ENCODE measurements at regions not wholly inside any gene's neighbourhood (a gene's known extent, or its start where the extent isn't known, plus 50 kb on each side); places are given as distances from the start of the nearest gene placed in this dataset.

DNA sequence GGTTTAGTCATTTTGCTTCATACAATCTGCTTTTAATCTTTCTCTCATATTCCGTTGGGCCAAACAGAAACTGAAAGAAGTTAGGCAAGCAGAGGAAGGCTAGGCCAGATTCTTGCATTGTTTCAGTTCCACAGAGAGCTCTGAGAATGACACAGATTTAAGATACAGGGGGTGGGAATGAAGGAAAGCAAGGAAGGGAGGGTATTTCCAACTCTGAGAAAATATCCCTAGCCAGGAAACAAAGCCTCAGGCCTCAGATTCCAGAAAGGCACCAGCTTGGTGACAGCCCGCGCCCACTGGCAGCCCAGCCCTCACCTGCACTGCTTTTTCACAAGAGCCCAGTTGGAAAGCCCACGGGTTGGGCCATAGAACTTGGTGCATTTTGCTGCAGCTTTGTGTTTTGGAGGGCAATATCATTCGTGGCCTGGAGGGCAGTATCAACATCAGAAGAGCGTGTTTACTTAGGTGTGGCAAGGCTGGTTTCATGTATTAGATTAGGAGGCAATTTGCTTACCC lies 63.5 kb downstream of the ENC1 start:
- no peak overlapping the region for H3K4me3 ChIP-seq (ENCODE audit: low read depth, low read length)
- TF ChIP-seq, protein P1, sequence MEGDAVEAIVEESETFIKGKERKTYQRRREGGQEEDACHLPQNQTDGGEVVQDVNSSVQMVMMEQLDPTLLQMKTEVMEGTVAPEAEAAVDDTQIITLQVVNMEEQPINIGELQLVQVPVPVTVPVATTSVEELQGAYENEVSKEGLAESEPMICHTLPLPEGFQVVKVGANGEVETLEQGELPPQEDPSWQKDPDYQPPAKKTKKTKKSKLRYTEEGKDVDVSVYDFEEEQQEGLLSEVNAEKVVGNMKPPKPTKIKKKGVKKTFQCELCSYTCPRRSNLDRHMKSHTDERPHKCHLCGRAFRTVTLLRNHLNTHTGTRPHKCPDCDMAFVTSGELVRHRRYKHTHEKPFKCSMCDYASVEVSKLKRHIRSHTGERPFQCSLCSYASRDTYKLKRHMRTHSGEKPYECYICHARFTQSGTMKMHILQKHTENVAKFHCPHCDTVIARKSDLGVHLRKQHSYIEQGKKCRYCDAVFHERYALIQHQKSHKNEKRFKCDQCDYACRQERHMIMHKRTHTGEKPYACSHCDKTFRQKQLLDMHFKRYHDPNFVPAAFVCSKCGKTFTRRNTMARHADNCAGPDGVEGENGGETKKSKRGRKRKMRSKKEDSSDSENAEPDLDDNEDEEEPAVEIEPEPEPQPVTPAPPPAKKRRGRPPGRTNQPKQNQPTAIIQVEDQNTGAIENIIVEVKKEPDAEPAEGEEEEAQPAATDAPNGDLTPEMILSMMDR (IDR thresholded peaks at IDR 0.05; ENCODE audit: low read depth, low read length): no peak

DNA sequence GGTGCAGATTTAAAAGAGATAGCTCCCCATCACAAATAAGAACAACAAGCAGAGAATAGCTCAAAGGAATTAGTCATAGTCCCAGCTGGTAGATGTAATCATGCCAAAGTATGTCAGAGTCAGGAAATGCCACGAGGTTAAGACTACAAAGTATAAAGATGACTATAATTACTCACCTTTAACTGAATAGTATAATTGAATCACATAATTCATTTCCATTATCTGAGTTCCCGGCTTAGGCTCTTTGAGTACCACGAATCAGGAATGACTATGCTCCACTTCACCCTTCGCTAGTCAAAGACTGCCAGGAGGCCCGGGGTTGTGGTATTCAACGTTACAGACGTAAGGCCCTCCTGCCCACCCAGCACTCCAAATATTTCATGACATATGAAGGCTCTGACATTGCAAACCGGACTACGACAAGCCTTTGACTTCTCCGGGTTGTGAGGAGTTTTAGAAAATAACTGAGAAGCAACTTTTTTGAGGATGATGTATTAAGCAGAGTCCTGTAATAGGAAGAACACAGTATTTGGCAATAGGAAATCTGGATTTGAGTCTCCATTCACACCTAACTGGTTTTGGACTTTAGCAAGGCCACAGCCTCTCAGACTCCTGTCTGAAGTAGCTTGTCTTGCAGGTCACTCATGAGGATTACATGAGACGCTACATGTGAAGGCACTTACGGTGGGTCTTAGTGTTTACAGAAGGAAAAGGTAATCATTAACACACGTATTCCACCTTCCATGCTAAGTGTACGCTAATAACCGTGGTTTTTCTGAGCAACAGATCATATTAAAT lies 64.6 kb downstream of the ENC1 start:
- TF ChIP-seq, protein P1 (IDR thresholded peaks at IDR 0.05; ENCODE audit: low read depth, low read length): no peak
- H3K4me3 ChIP-seq (ENCODE audit: low read depth, low read length): no peak overlapping the region

DNA sequence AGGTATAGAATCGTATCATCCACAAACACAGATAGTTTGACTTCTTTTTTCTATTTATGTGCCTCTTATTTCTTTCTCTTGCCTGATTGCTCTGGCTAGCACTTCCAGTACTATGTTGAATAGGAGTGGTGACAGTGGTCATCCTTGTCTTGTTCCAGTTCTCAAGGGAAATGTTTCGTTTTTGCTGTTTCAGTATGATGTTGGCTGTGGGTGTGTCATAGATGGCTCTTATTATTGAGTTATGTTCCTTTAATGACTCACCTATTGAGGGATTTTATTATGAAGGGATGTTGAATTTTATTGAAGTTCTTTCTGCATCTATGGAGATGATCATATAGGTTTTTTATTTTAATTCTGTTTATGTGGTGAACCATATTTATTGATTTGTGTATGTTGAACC lies 70.3 kb downstream of the ENC1 start:
- TF ChIP-seq, protein P1 (IDR thresholded peaks at IDR 0.05; ENCODE audit: low read depth, low read length): no peak

DNA sequence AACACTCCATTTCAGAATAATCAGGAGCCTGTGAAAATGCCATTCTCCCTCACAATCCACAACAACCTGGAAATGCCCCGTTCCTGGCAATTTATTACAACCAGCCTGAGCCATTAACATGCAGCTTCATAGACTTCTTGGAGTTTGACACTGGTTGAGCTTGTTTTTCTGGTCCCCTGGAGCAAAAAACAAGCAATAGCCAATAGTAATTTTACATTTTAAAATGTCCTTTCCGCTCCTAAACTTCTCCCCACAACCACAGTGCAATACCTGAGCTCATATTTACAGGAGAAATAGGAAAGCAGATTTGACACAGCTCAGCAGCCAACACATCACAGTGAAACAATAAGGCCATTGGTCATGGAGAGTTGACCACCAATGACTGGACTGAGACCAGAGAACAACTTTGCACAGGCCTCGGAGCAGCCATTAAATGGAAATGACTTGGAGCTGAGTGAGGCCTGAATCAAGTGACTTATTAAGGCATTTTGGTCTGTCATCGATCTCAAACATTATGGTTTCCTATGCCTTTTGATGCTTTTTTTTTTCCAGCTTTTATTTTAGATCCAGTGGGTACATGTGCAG lies 73.0 kb downstream of the ENC1 start:
- TF ChIP-seq, protein P1 (IDR thresholded peaks at IDR 0.05; ENCODE audit: low read depth, low read length): no peak
- H3K4me3 ChIP-seq (ENCODE audit: low read depth, low read length): no peak overlapping the region

More for the DNA sequence above, 70.3 kb downstream of the ENC1 start:
- no peak overlapping the region for H3K4me3 ChIP-seq (ENCODE audit: low read depth, low read length)

DNA sequence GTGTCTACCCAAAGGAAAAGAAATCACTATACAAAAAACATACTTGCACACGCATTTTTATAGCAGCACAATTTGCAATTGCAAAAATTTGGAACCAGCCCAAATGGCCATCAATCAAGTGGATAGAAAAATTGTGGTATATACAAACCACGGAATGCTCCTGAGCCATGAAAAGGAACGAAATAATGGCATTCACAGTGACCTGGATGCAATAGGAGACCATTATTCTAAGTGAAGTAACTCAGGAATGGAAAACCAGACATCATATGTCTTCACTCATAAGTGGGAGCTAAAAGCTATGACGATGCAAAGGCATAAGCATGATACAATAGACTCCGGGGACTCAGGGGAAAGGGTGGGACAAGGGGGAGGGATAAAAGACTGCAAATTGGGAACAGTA lies 78.4 kb downstream of the ENC1 start:
- H3K4me3 ChIP-seq (ENCODE audit: low read depth, low read length): no peak overlapping the region
- TF ChIP-seq, protein P1 (IDR thresholded peaks at IDR 0.05; ENCODE audit: low read depth, low read length): no peak

DNA sequence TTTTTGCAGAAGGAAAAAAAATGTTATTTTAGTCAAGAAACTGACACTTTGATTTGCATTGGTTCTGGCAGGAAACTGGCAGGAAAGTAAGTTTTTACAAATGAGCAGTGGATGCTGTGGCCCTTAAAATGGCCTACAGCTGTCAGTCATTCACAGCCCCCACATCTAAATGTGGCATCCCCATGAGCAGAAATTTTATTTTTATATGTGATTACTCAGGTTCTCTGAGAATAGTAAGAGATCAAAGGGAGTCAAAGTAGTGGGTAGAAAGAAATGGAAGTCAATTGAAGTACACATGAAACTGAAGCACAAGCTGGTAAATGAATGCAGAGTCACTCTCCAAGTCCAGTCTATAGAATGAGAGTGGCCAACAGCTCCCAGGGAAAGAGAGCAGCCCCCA lies 80.3 kb downstream of the ENC1 start:
- TF ChIP-seq, protein P1 (IDR thresholded peaks at IDR 0.05; ENCODE audit: low read depth, low read length): no peak

More for the DNA sequence above, 80.3 kb downstream of the ENC1 start:
- H3K4me3 ChIP-seq (ENCODE audit: low read depth, low read length): no peak overlapping the region

Measured in WI38 (cell line).